H54 (cell line): ENCODE measurements at regions not wholly inside any gene's neighbourhood (a gene's known extent, or its start where the extent isn't known, plus 50 kb on each side); places are given as distances from the start of the nearest gene placed in this dataset.

Source experiments
- DNase-seq: peaks from one replicate; pipeline ENCODE4 v3.0.0; 2011; ENCODE audit warnings: low spot score, mixed read lengths; ENCODE audit not compliant: insufficient read length
- FAIRE-seq: peaks from 3 replicates; lab custom pipeline; 2011; peaks lifted over from hg19 to GRCh38; lab: Jason Lieb, UNC
- POLR2A ChIP-seq: IDR thresholded peaks from 2 replicates; pipeline ENCODE4 v1.6.1; 2011; ENCODE audit warnings: low read depth, mild to moderate bottlenecking, low read length

DNA sequence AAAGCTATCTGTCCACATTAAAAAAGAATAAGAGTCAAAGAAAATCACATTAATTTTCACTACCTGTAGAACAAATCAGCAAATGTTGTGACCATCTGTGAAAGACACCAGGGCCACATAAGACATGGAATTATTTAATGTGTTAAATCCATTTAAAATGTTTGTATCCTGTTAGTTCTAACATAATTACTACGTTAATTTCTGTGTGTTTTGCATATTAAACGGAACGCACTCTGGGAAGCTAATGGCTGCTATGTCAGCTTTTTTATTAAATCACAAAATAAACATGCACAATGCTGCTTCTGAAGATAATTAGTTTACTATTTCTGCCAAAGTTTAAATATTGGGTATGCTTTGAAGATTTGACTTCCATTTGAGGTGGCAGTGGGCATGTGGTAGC is 1061.2 kb downstream of the CDH11 start:
- FAIRE-seq (no peak), DNase-seq (no peak)
- TF ChIP-seq POLR2A, result no peak

DNA sequence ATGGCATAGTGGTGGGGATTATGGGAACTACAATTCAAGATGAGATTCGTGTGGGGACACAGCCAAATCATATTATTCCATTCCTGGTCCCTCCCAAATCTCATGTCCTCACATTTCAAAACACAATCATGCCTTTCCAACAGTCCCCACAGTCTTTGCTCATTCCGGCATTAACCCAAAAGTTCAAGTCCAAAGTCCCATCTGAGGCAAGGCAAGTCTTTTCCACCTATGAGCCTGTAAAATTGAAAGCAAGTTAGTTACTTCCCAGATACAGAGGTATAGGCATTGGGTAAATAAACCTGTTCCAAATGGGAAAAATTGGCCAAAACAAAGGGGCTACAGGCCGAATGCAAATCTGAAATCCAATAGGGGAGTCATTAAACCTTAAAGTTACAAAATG is 1063.2 kb downstream of the CDH11 start:
- no peak for TF ChIP-seq POLR2A
- no peak for DNase-seq
- no peak for FAIRE-seq

GRCh38 chr16:64051824-64052223 is 1070.0 kb downstream of the CDH11 start:
- TF ChIP-seq POLR2A, result no peak
- no peak for DNase-seq
- no peak for FAIRE-seq

DNA sequence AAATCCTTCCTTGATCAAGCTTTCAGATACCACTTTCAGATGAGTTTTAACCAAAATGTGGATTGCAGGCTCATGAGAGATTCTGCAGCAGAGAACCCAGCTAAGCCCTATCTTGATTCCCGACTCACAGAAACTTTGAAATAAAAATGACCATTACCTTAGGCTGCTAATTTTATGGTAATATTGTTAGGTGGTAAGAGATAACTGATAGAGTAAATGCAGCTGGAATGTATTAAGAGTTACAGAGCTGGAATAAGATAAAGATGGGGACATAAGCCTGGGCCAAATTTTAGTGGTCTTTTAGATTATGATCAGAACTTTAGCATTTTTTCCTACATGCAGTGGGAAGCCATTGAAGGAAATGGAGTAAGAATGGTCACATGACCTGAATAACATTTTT is 1074.0 kb downstream of the CDH11 start:
- no peak for DNase-seq
- TF ChIP-seq POLR2A, result no peak
- no peak for FAIRE-seq

DNA sequence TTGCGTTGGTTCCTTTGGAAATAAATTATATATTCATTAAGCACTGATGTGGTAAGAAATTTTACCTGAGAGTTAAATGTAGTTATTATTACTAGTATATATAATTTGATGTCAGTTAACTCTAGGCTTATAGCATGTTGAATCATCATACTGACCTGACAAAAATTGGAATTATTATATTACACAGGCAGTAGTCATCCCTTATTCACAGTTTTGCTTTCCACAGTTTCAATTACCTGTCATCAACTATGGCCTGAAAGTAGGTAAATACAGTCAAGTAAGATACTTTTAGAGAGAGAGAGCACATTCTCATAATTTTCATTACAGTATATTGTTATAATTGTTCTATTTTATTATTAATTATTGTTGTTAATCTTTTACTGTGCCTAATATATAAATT is 1074.7 kb downstream of the CDH11 start:
- no peak for DNase-seq
- no peak for FAIRE-seq
- no peak for TF ChIP-seq POLR2A

DNA sequence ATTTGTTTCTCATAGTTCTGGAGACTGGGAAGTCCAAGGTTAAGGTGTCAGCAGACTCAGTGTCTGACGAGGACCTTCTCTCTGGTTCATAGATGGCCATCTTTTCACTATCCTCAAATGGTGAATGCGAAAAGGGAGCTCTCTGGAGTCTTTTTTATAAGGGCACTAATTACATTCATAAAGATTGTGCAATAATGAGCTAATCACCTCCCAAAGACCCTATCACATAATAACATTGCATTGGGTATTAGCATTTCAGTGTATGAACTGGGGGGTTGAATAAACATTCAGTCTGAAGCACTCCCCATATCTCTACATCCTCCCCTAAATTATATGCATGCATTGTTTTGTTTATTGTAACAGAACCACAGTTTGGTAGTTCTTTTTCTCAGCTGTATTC is 1086.5 kb downstream of the CDH11 start:
- DNase-seq (no peak), FAIRE-seq (no peak)
- no peak for TF ChIP-seq POLR2A

- no peak for TF ChIP-seq POLR2A
- FAIRE-seq, result no peak
Measured at GRCh38 chr16:64019339-64019738, 1102.5 kb downstream of the CDH11 start.

GRCh38 chr16:64017796-64018195 is 1104.1 kb downstream of the CDH11 start:
- FAIRE-seq (no peak), DNase-seq (no peak)
- TF ChIP-seq POLR2A, result no peak

More at GRCh38 chr16:64019339-64019738, 1102.5 kb downstream of the CDH11 start:
- no peak for DNase-seq

DNA sequence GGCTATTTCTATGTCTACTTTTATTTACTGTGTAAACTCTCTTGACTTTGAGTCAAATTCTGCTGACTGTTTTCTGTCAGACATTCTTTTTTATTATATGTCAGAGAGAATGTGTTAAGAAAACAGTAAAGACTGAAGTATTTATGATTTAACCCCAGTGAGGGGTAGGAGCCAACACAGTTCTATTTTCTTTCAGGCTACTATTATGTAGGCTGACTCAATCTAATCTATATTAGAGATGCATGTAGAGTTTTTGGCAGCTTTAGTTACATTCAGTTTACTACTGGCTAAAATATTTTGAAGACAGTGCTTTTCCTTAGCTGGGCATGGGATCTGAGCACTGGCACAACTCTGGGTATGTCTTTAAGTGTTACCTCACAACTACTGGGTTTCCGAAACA is 1108.0 kb downstream of the CDH11 start:
- no peak for TF ChIP-seq POLR2A
- FAIRE-seq (no peak), DNase-seq (no peak)

DNA sequence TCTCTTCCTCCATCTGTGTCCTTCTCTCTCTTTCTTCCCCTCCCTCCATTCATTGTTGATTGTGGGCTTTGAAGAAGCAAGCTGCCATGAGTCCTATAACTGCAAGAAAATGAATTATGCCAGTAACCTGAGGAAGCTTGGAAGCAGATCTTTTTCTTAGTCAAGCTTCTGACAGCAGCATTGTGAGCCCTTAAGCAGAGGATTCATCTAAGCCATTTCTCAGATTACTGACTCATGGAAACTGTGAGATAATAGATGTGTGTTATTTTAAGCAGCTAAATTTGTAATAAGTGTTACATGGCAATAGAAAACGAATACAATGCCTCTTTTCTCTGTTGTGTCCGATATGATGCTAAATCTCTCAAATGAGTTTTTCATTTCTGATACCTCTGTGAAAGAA is 1109.7 kb downstream of the CDH11 start:
- FAIRE-seq (no peak), DNase-seq (no peak)
- TF ChIP-seq POLR2A, result no peak

GRCh38 chr16:64011650-64012049 is 1110.2 kb downstream of the CDH11 start:
- FAIRE-seq (no peak), DNase-seq (no peak)

DNA sequence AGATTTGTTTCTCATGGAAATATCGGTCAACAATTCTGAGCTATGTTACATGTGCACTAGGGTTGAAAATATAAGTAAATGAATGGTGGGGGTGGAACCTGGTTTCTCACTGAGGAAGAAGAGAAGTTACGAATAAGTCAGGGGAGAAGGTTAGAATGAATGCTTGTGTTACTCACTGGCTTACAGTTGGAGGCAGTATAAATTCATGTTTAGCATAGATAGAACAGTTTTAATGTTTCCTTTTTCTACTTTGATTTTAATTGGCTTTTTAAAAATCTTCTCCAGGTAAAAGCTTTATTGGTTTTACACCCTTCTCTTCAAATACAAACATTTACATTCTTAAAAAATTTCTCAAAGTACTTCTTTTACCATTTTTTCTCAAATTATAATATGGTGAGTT is 1113.7 kb downstream of the CDH11 start:
- DNase-seq (no peak), FAIRE-seq (no peak)
- TF ChIP-seq POLR2A, result no peak

More at GRCh38 chr16:64011650-64012049, 1110.2 kb downstream of the CDH11 start:
- TF ChIP-seq POLR2A, result no peak

GRCh38 chr16:64004116-64004515 is 1117.7 kb downstream of the CDH11 start:
- FAIRE-seq (no peak), DNase-seq (no peak)
- no peak for TF ChIP-seq POLR2A

DNA sequence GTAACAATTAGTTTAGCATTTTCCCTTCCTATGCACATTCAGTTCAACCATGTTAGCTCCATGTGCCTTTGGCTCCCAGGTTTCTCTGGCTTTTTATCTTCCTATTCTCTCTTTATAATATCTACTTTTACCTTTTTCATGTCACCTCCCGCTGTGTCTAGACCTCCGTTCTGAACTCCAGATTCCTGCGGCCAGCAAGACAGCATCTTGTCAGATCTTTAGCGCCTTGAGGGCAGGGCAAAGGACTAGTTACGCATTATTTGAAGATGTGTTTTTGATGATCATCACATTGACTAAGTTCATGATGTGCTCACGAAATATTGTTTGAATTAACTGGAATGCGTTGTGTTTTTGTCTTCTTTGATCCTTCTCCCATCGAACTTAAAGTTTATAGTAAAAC is 1126.8 kb downstream of the CDH11 start:
- no peak for DNase-seq
- no peak for TF ChIP-seq POLR2A
- no peak for FAIRE-seq

DNA sequence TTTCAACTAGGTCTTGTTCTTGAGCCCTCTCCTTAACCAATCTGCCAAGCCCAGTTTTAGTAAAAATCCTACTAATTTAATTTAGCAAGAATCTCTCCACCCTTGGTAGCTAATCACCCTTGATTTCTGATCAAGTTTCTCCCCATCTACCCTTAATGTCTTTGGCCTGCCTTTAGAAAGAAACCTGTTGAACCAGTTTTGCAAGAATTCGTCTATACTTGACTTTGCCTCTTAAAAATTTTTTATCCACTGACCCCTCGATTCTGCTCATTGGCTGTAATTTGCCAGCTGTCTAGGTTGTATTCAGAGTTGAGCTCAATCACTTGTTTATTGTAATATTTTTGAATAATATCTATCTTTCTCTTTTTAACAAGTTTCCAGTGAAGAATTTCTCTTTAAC is 1138.5 kb downstream of the CDH11 start:
- FAIRE-seq (no peak), DNase-seq (no peak)
- no peak for TF ChIP-seq POLR2A

- FAIRE-seq (no peak), DNase-seq (no peak)
- no peak for TF ChIP-seq POLR2A
Measured at GRCh38 chr16:63982741-63983140, 1139.1 kb downstream of the CDH11 start.
